Type B pancreatic cell (in vitro differentiated cells): ENCODE measurements at regions not wholly inside any gene's neighbourhood (a gene's known extent, or its start where the extent isn't known, plus 50 kb on each side); places are given as distances from the start of the nearest gene placed in this dataset.

Experiments
- DNase-seq: peaks from one replicate; pipeline ENCODE4 v3.0.0; 2021; ENCODE audit warnings: mixed read lengths; ENCODE audit not compliant: unreplicated experiment; ENCODE audit errors: extremely low spot score
- H3K27ac Mint-ChIP-seq: 2 replicates; pipeline ENCODE4 v1.8.0; 2021; ENCODE audit warnings: mild to moderate bottlenecking, mixed read lengths
- H3K27me3 Mint-ChIP-seq: 2 replicates; pipeline ENCODE4 v1.8.0; 2021; ENCODE audit warnings: mixed read lengths
- H3K36me3 Mint-ChIP-seq: 2 replicates; pipeline ENCODE4 v1.8.0; 2021; ENCODE audit warnings: mixed read lengths
- H3K4me1 Mint-ChIP-seq: one replicate; pipeline ENCODE4 v1.8.0; 2021; ENCODE audit warnings: mixed read lengths; ENCODE audit not compliant: unreplicated experiment
- H3K4me3 Mint-ChIP-seq: 2 replicates; pipeline ENCODE4 v1.8.0; 2021; ENCODE audit warnings: mild to moderate bottlenecking, mixed read lengths
- H3K9me3 Mint-ChIP-seq: 2 replicates; pipeline ENCODE4 v1.8.0; 2021; ENCODE audit warnings: mixed read lengths
- CTCF ChIP-seq: fragments of 200-600 bp; sonication (generic); conservative IDR thresholded peaks from 2 replicates; pipeline ENCODE4 v1.5.0; 2021; ENCODE audit warnings: antibody characterized with exemption, mild to moderate bottlenecking

- Mint-ChIP-seq H3K36me3 (no peaks in the 10 kb centered on the region), H3K27me3 (no peaks in the 10 kb centered on the region), H3K9me3 (peaks cover 4% of the 10 kb centered on the region), H3K4me1 (no peaks in the 10 kb centered on the region), H3K27ac (no peak overlapping the region), H3K4me3 (no peak overlapping the region)
- no peak for DNase-seq
- no peak for TF ChIP-seq CTCF
Observed at GRCh38 chrX:43317378-43317777, 338.7 kb upstream of the MAOA start.

GRCh38 chrX:43328358-43328946 is 327.6 kb upstream of the MAOA start:
- no peak overlapping the region for H3K4me3 Mint-ChIP-seq
- no peaks in the 10 kb centered on the region for H3K4me1 Mint-ChIP-seq
- H3K27ac Mint-ChIP-seq: no peak overlapping the region
- no peak for DNase-seq
- no peaks in the 10 kb centered on the region for H3K27me3 Mint-ChIP-seq
- no peaks in the 10 kb centered on the region for H3K36me3 Mint-ChIP-seq
- no peak for TF ChIP-seq CTCF
- H3K9me3 Mint-ChIP-seq: peaks cover 6% of the 10 kb centered on the region

DNA sequence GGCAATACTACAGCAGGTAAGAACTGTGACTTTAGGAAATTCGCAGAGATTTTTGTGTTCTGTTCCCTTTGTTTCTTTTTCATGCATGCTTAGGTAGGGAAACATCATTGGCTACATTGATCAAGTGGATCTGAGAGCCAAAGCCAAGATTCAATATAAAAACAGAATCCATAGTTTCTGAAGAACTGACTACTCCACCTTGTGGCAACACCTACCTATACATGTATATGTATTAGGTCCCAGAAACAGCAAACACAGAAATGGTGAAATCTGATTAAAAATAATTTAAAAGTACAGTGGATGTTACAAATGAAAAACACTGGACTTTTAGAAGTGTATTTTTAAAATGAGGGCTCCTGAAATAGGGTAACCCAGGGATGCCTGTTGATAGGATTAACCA is 322.6 kb upstream of the MAOA start:
- H3K36me3 Mint-ChIP-seq: no peaks in the 10 kb centered on the region
- peaks cover 6% of the 10 kb centered on the region for H3K9me3 Mint-ChIP-seq
- no peak overlapping the region for H3K27ac Mint-ChIP-seq
- no peaks in the 10 kb centered on the region for H3K4me1 Mint-ChIP-seq
- DNase-seq: no peak
- H3K27me3 Mint-ChIP-seq: no peaks in the 10 kb centered on the region
- peak; percentile 60 for TF ChIP-seq CTCF
- no peak overlapping the region for H3K4me3 Mint-ChIP-seq

DNA sequence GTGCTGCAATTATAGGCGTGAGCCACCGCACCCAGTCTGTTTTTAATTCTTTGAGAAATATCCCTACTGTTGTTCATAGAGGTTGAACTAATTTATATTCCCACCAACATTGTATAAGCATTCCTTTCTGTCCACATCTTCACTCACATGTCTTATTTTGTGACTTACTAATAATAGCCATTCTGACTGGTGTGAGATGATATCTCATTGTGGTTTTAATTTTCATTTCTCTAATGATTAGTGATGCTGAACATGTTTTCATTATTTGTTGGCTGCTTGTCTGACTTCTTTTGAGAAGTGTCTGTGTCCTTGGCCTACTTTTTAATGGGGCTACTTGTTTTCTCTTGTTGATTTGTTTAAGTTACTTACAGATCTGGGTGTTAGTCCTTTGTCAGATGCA is 310.9 kb upstream of the MAOA start:
- Mint-ChIP-seq H3K4me3 (no peak overlapping the region), H3K9me3 (no peaks in the 10 kb centered on the region), H3K27ac (no peak overlapping the region), H3K36me3 (no peaks in the 10 kb centered on the region), H3K4me1 (no peaks in the 10 kb centered on the region), H3K27me3 (no peaks in the 10 kb centered on the region)
- TF ChIP-seq CTCF: no peak
- DNase-seq: no peak

- peak; percentile 72 for TF ChIP-seq CTCF
- no peak for DNase-seq
- H3K27ac Mint-ChIP-seq: no peak overlapping the region
- H3K4me1 Mint-ChIP-seq: no peaks in the 10 kb centered on the region
- no peak overlapping the region for H3K4me3 Mint-ChIP-seq
- H3K27me3 Mint-ChIP-seq: no peaks in the 10 kb centered on the region
- H3K9me3 Mint-ChIP-seq: no peaks in the 10 kb centered on the region
- H3K36me3 Mint-ChIP-seq: no peaks in the 10 kb centered on the region
Observed at GRCh38 chrX:43349363-43349762, 306.7 kb upstream of the MAOA start.

- Mint-ChIP-seq H3K9me3 (no peaks in the 10 kb centered on the region), H3K36me3 (no peaks in the 10 kb centered on the region), H3K4me3 (no peak overlapping the region), H3K4me1 (no peaks in the 10 kb centered on the region), H3K27ac (no peak overlapping the region), H3K27me3 (no peaks in the 10 kb centered on the region)
- no peak for DNase-seq
- no peak for TF ChIP-seq CTCF
Observed at GRCh38 chrX:43350935-43351334, 305.2 kb upstream of the MAOA start.
